Panc1 (cell line): ENCODE measurements at regions not wholly inside any gene's neighbourhood (a gene's known extent, or its start where the extent isn't known, plus 50 kb on each side); places are given as distances from the start of the nearest gene placed in this dataset.
"Not testable (repeated sequence)": the region's sequence is repeated elsewhere in the genome, so short reads cannot be mapped to it uniquely, and the experiment has no call there.

Source experiments
- ATAC-seq: fragments of 200-7000 bp; cut with Tn5 transposase; 2 replicates; pipeline ENCODE4 v1.9.1; 2020; ENCODE audit warnings: mild to moderate bottlenecking, moderate library complexity
- BruUV-seq: library from RNA; stranded (reverse); fragments of 400-500 nt; replicated peaks from 2 replicates; lab custom pipeline; 2021; lab: Mats Ljungman, UMichigan
- CTCF ChIA-PET: fragments of 300-600 bp; sonication (Branson Sonifier 250); formaldehyde crosslinking; loops from one replicate; lab custom pipeline; 2022; ENCODE audit warnings: antibody characterized with exemption; lab: Charles Lee
- POLR2A ChIA-PET: fragments of 300-600 bp; sonication (Branson Sonifier 250); formaldehyde crosslinking; loops from one replicate; lab custom pipeline; 2022; ENCODE audit warnings: antibody characterized with exemption; lab: Charles Lee
- DNase-seq: peaks from one replicate; pipeline ENCODE4 v3.0.0-alpha.2; 2010; ENCODE audit warnings: low read depth, low spot score
- H3K27ac ChIP-seq: 2 replicates; pipeline ENCODE4 v1.5.1; 2011; ENCODE audit warnings: mild to moderate bottlenecking, low read length, inconsistent platforms
- H3K27me3 ChIP-seq: fragments of 200-500 bp; sonication (Bioruptor generic); 2 replicates; pipeline ENCODE4 v1.6.0; 2014; ENCODE audit warnings: low read length, inconsistent platforms; ENCODE audit not compliant: control insufficient read depth, insufficient read depth
- H3K36me3 ChIP-seq: fragments of 200-500 bp; sonication (Bioruptor generic); 2 replicates; pipeline ENCODE4 v1.5.1; 2014; ENCODE audit warnings: inconsistent platforms, mild to moderate bottlenecking, low read length, moderate library complexity; ENCODE audit not compliant: control insufficient read depth, insufficient read depth
- H3K4me1 ChIP-seq: 2 replicates; pipeline ENCODE4 v1.5.1; 2011; ENCODE audit warnings: inconsistent platforms, mild to moderate bottlenecking, low read length, moderate library complexity; ENCODE audit not compliant: control insufficient read depth, insufficient read depth
- H3K4me3 ChIP-seq, 2 experiments: 2 replicates each; pipeline ENCODE4 v1.5.1; 2011 to 2012; ENCODE audit warnings: low read depth in 2 of 2, low read length in 2 of 2, mild to moderate bottlenecking in 2 of 2, inconsistent platforms in 1 of 2, moderate library complexity in 1 of 2
- H3K9me3 ChIP-seq: fragments of 200-500 bp; sonication (Bioruptor generic); 2 replicates; pipeline ENCODE4 v1.5.1; 2014; ENCODE audit warnings: low read depth, mild to moderate bottlenecking, inconsistent platforms, low read length, moderate library complexity; ENCODE audit not compliant: control insufficient read depth, insufficient read depth
- CTCF ChIP-seq: fragments of 450-650 bp; IDR thresholded peaks from 2 replicates; pipeline ENCODE4 v1.5.1; 2017; ENCODE audit warnings: mild to moderate bottlenecking
- POLR2AphosphoS5 ChIP-seq: IDR thresholded peaks from 2 replicates; pipeline ENCODE4 v1.6.1; 2012; ENCODE audit warnings: mild to moderate bottlenecking, low read depth, low read length, moderate library complexity
- REST ChIP-seq, 2 experiments: IDR thresholded peaks; 2 replicates each; pipeline ENCODE4 v1.6.1; 2011 to 2012; ENCODE audit warnings: low read depth in 2 of 2, control low read depth in 1 of 2, low read length in 1 of 2, mild to moderate bottlenecking in 1 of 2, moderate library complexity in 1 of 2; ENCODE audit not compliant: insufficient read depth in 1 of 2
- SIN3A ChIP-seq: IDR thresholded peaks from 2 replicates; pipeline ENCODE4 v1.6.1; 2012; ENCODE audit warnings: low read depth, mild to moderate bottlenecking, low read length, moderate library complexity, borderline replicate concordance; ENCODE audit not compliant: insufficient read depth
- TCF7L2 ChIP-seq: IDR thresholded peaks from 2 replicates; pipeline ENCODE4 v1.6.1; 2011; ENCODE audit warnings: mild to moderate bottlenecking, low read depth, low read length, inconsistent platforms
- in situ Hi-C: cut with HindIII; loops from 2 replicates; pipeline ENCODE4 v1.10.0; 2016; ENCODE audit warnings: low sequenced_read_pairs, low pct_unique_long_range_greater_than_20kb
- intact Hi-C: fragments of 100-400 bp; cut with micrococcal nuclease; formaldehyde crosslinking; loops from one replicate; pipeline ENCODE4 v1.10.0; 2022; ENCODE audit not compliant: unreplicated experiment

DNA sequence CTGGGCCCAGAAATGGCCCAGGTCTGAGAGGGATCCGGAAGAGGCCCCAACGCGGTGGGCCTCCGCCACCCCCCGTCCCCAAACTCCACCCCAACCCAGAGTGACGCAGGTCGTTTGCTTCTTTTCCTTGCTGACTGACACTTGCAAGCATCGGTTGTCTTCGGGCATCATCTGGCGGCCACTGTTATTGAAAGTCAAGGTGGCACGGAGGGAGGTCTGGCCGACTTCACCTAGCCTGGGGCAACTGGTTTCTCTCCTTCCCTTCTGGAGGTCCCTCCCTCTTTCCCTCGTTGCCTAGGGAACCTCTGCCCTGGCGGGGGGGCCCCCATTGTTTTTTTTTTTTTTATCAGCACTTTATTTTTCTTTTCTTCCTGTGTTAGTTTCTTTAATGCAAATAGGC, 241.8 kb downstream of the ALG10 start:
- H3K36me3 ChIP-seq, result no peaks in the 10 kb centered on the region
- intact Hi-C loops, result no loop called here
- no peaks in the 10 kb centered on the region for H3K9me3 ChIP-seq
- H3K4me1 ChIP-seq, result no peaks in the 10 kb centered on the region
- H3K27me3 ChIP-seq, result no peaks in the 10 kb centered on the region
- H3K4me3 ChIP-seq, result no peak overlapping the region
- TF ChIP-seq POLR2AphosphoS5 (no peak), REST (IDR thresholded peaks at IDR 0.05; ENCODE audit: insufficient read depth in 1 of 2, low read depth in 2 of 2, low read length in 1 of 2) (no peak), TCF7L2 (no peak), SIN3A (no peak), CTCF (no peak)
- no peak overlapping the region for H3K27ac ChIP-seq
- no peak for ATAC-seq
- DNase-seq, result no peak
- no TSS peak for BruUV-seq
- CTCF ChIA-PET, result no interaction called here
- in situ Hi-C loops, result no loop called here
- POLR2A ChIA-PET, result no interaction called here

DNA sequence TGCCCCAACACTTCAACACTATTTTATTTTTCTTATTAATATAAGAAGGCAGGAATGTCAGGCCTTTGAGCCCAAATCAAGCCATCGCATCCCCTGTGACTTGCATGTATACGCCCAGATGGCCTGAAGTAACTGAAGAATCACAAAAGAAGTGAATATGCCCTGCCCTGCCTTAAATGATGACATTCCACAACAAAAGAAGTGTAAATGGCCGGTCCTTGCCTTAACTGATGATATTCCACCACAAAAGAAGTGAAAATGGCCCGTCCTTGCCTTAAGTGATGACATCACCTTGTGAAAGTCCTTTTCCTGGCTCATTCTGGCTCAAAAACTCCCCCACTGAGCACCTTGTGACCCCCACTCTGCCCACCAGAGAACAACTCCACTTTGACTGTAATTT, 251.4 kb downstream of the ALG10 start:
- POLR2A ChIA-PET, intact Hi-C loops, DNase-seq, H3K36me3 ChIP-seq, ATAC-seq, in situ Hi-C loops, H3K4me1 ChIP-seq, CTCF ChIA-PET, H3K27ac ChIP-seq, H3K9me3 ChIP-seq, H3K4me3 ChIP-seq, BruUV-seq, H3K27me3 ChIP-seq: not testable (repeated sequence)

DNA sequence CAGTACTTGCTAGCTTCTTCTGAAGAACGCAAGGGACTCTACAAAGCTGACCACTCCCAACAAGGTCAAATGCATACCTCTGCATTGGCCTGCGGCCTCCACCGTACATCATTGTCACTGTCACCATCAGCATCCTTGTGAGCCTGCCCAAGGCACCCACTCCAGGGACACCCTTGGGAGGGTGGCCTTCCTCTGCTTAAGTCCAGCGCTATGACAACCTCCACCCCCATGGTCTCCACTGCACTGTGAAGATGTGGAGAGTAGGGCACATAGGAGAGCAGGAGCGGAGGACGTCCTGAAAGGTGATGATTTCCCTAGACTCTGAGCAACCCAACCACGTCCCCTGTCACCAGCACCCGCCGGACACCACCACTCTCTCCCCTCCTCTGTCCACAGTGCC, 252.8 kb downstream of the ALG10 start:
- Histone ChIP-seq H3K4me3 (no peak overlapping the region), H3K27me3 (no peaks in the 10 kb centered on the region; the same call in 1 of the 2 replicates), H3K9me3 (no peaks in the 10 kb centered on the region), H3K27ac (no peak overlapping the region), H3K36me3 (no peaks in the 10 kb centered on the region), H3K4me1 (no peaks in the 10 kb centered on the region)
- no peak for DNase-seq
- ChIA-PET POLR2A (no interaction called here), CTCF (no interaction called here)
- no TSS peak for BruUV-seq
- intact Hi-C loops (no loop called here), in situ Hi-C loops (no loop called here)
- TF ChIP-seq TCF7L2 (no peak), SIN3A (no peak), REST (IDR thresholded peaks at IDR 0.05; ENCODE audit: insufficient read depth in 1 of 2, low read depth in 2 of 2, low read length in 1 of 2) (no peak), CTCF (no peak)
- ATAC-seq, result no peak
